ENCODE measurements at regions not wholly inside any gene's neighbourhood (a gene's known extent, or its start where the extent isn't known, plus 50 kb on each side); places are given as distances from the start of the nearest gene placed in this dataset.

- Histone ChIP-seq H3K27ac (no peak overlapping the region), H3K4me3 (no peak overlapping the region), H3K27me3 (no peaks in the 10 kb centered on the region), H3K36me3 (no peaks in the 10 kb centered on the region), H3K4me1 (ENCODE audit: low read depth) (peaks cover 21% of the 10 kb centered on the region), H3K9me3 (ENCODE audit: low read depth) (no peaks in the 10 kb centered on the region)
- no peak for TF ChIP-seq CTCF (IDR thresholded peaks at IDR 0.05; ENCODE audit: low read depth, low read length)
- peak in 1 of 2 donors; percentile 66 for DNase-seq (ENCODE audit: low read depth in 1 of 2, low spot score in 1 of 2)
Observed at GRCh38 chr10:10796061-10796773, 221.5 kb upstream of the CELF2 start.

- DNase-seq (ENCODE audit: low read depth in 1 of 2, low spot score in 1 of 2): peak in 1 of 2 donors; percentile 53
- Histone ChIP-seq H3K4me1 (ENCODE audit: low read depth) (peaks cover 21% of the 10 kb centered on the region), H3K27me3 (no peaks in the 10 kb centered on the region), H3K9me3 (ENCODE audit: low read depth) (no peaks in the 10 kb centered on the region), H3K4me3 (no peak overlapping the region), H3K27ac (no peak overlapping the region), H3K36me3 (no peaks in the 10 kb centered on the region)
- TF ChIP-seq CTCF (IDR thresholded peaks at IDR 0.05; ENCODE audit: low read depth, low read length): no peak
Observed at GRCh38 chr10:10796774-10797415, 220.8 kb upstream of the CELF2 start.

- TF ChIP-seq CTCF (IDR thresholded peaks at IDR 0.05; ENCODE audit: low read depth, low read length): no peak
- Histone ChIP-seq H3K4me1 (ENCODE audit: low read depth) (peaks cover 17% of the 10 kb centered on the region), H3K27me3 (no peaks in the 10 kb centered on the region), H3K27ac (no peak overlapping the region), H3K4me3 (no peak overlapping the region), H3K36me3 (no peaks in the 10 kb centered on the region), H3K9me3 (ENCODE audit: low read depth) (no peaks in the 10 kb centered on the region)
- DNase-seq (ENCODE audit: low read depth in 1 of 2, low spot score in 1 of 2): peak in 1 of 2 donors; percentile 32
Observed at GRCh38 chr10:10797513-10797912, 220.2 kb upstream of the CELF2 start.

GRCh38 chr10:10798102-10798863 is 219.4 kb upstream of the CELF2 start:
- TF ChIP-seq CTCF (IDR thresholded peaks at IDR 0.05; ENCODE audit: low read depth, low read length): no peak
- no peaks in the 10 kb centered on the region for H3K36me3 ChIP-seq
- peaks cover 10% of the 10 kb centered on the region for H3K4me1 ChIP-seq (ENCODE audit: low read depth)
- no peak overlapping the region for H3K4me3 ChIP-seq
- H3K27ac ChIP-seq: peak overlapping the region; percentile 16
- no peaks in the 10 kb centered on the region for H3K27me3 ChIP-seq
- no peaks in the 10 kb centered on the region for H3K9me3 ChIP-seq (ENCODE audit: low read depth)
- peak in 1 of 2 donors; percentile 38 for DNase-seq (ENCODE audit: low read depth in 1 of 2, low spot score in 1 of 2)

GRCh38 chr10:10798864-10799192 is 218.8 kb upstream of the CELF2 start:
- H3K27ac ChIP-seq: no peak overlapping the region
- peaks cover 10% of the 10 kb centered on the region for H3K4me1 ChIP-seq (ENCODE audit: low read depth)
- H3K4me3 ChIP-seq: no peak overlapping the region
- H3K36me3 ChIP-seq: no peaks in the 10 kb centered on the region
- H3K9me3 ChIP-seq (ENCODE audit: low read depth): no peaks in the 10 kb centered on the region
- DNase-seq (ENCODE audit: low read depth in 1 of 2, low spot score in 1 of 2): no peak
- H3K27me3 ChIP-seq: no peaks in the 10 kb centered on the region
- TF ChIP-seq CTCF (IDR thresholded peaks at IDR 0.05; ENCODE audit: low read depth, low read length): no peak
